GM23338 (cell line): ENCODE measurements at regions not wholly inside any gene's neighbourhood (a gene's known extent, or its start where the extent isn't known, plus 50 kb on each side); places are given as distances from the start of the nearest gene placed in this dataset.
A peak's percentile ranks its signal among the peaks of the same experiment; 100 is the strongest.

Experiments used
- ATAC-seq: fragments of 200-7000 bp; cut with Tn5 transposase; 3 replicates; pipeline ENCODE4 v1.9.1; 2020
- DNase-seq: peaks from one replicate; pipeline ENCODE4 v3.0.0-alpha.2; 2015; ENCODE audit warnings: low spot score
- H2AFZ ChIP-seq: fragments of 200-600 bp; sonication (generic); 2 replicates; pipeline ENCODE4 v1.8.0; 2016; ENCODE audit warnings: antibody characterized with exemption, mild to moderate bottlenecking, moderate library complexity
- H3F3A ChIP-seq: fragments of 200-600 bp; sonication (generic); replicated peaks from 2 replicates; pipeline ENCODE4 v1.8.0; 2017; ENCODE audit warnings: antibody characterized with exemption, mixed run types, low read depth
- H3K27ac ChIP-seq: fragments of 200-600 bp; sonication (generic); 2 replicates; pipeline ENCODE4 v1.6.1; 2016; ENCODE audit warnings: low read depth
- H3K27me3 ChIP-seq: fragments of 200-600 bp; sonication (generic); 2 replicates; pipeline ENCODE4 v1.8.0; 2016; ENCODE audit warnings: mild to moderate bottlenecking, mixed run types, moderate library complexity; ENCODE audit not compliant: insufficient read depth
- H3K36me3 ChIP-seq: fragments of 200-600 bp; sonication (generic); 2 replicates; pipeline ENCODE4 v1.8.0; 2016; ENCODE audit warnings: mild to moderate bottlenecking; ENCODE audit not compliant: insufficient read depth
- H3K4me1 ChIP-seq: fragments of 200-600 bp; sonication (generic); 2 replicates; pipeline ENCODE4 v1.8.0; 2016; ENCODE audit warnings: mild to moderate bottlenecking, moderate library complexity; ENCODE audit not compliant: insufficient read depth
- H3K4me2 ChIP-seq: fragments of 200-600 bp; sonication (generic); 2 replicates; pipeline ENCODE4 v1.7.1; 2017; ENCODE audit warnings: mixed run types
- H3K4me3 ChIP-seq: fragments of 200-600 bp; sonication (generic); 2 replicates; pipeline ENCODE4 v1.6.1; 2016; ENCODE audit warnings: mixed run types
- H3K79me2 ChIP-seq: fragments of 200-600 bp; sonication (generic); replicated peaks from 2 replicates; pipeline ENCODE4 v1.8.0; 2017; ENCODE audit warnings: mild to moderate bottlenecking; ENCODE audit not compliant: insufficient read depth
- H3K9me2 ChIP-seq: fragments of 200-600 bp; sonication (generic); 2 replicates; pipeline ENCODE4 v1.8.0; 2017; ENCODE audit not compliant: insufficient read depth
- H4K20me1 ChIP-seq: fragments of 200-600 bp; sonication (generic); replicated peaks from 2 replicates; pipeline ENCODE4 v1.8.0; 2017; ENCODE audit warnings: mild to moderate bottlenecking; ENCODE audit not compliant: insufficient read depth
- H3K27ac Mint-ChIP-seq: 2 replicates; pipeline ENCODE4 v1.8.0; 2020; ENCODE audit warnings: inconsistent platforms, mild to moderate bottlenecking, moderate library complexity, mixed read lengths
- H3K27me3 Mint-ChIP-seq: 3 replicates; pipeline ENCODE4 v1.8.0; 2022; ENCODE audit warnings: low read depth, mild to moderate bottlenecking, moderate library complexity, mixed read lengths, inconsistent platforms; ENCODE audit not compliant: insufficient read depth, poor library complexity
- H3K36me3 Mint-ChIP-seq: 3 replicates; pipeline ENCODE4 v1.8.0; 2021; ENCODE audit warnings: low read depth, mild to moderate bottlenecking, inconsistent platforms, moderate library complexity, mixed read lengths
- H3K4me1 Mint-ChIP-seq: 3 replicates; pipeline ENCODE4 v1.8.0; 2020; ENCODE audit warnings: mild to moderate bottlenecking, inconsistent platforms, mixed read lengths
- H3K4me3 Mint-ChIP-seq: 3 replicates; pipeline ENCODE4 v1.8.0; 2021; ENCODE audit warnings: moderate library complexity, mild to moderate bottlenecking, inconsistent platforms, mixed read lengths
- H3K9me3 Mint-ChIP-seq: 3 replicates; pipeline ENCODE4 v1.8.0; 2020; ENCODE audit warnings: moderate library complexity, mild to moderate bottlenecking, inconsistent platforms, mixed read lengths
- CREB1 ChIP-seq: fragments of 250-450 bp; sonication (Bioruptor Pico); IDR thresholded peaks from 2 replicates; pipeline ENCODE4 v1.5.0; 2020; ENCODE audit warnings: low read depth, mild to moderate bottlenecking, moderate library complexity
- EZH2phosphoT487 ChIP-seq: fragments of 200-600 bp; sonication (generic); IDR thresholded peaks from one replicate; pipeline ENCODE4 v1.8.1; 2018; ENCODE audit warnings: antibody characterized with exemption; ENCODE audit not compliant: unreplicated experiment
- JUNB ChIP-seq: IDR thresholded peaks from one replicate; pipeline ENCODE4 v1.6.1; 2016; ENCODE audit warnings: antibody characterized with exemption; ENCODE audit not compliant: unreplicated experiment
- NANOG ChIP-seq: IDR thresholded peaks from 2 replicates; pipeline ENCODE4 v1.6.1; 2016; ENCODE audit warnings: antibody characterized with exemption, borderline replicate concordance
- TF ChIP-seq, protein P1 (sequence below): IDR thresholded peaks from one replicate; pipeline ENCODE4 v1.6.1; 2018; ENCODE audit warnings: antibody characterized with exemption; ENCODE audit not compliant: unreplicated experiment
- TF ChIP-seq, protein P2 (sequence below), 2 experiments: fragments of 200-600 bp in 1 of 2; sonication (generic) in 1 of 2; conservative IDR thresholded peaks; 2 replicates each; pipeline versions ENCODE4 v1.5.1 to v1.6.1; 2016 to 2017; ENCODE audit warnings: antibody characterized with exemption in 2 of 2, low read depth in 2 of 2, mild to moderate bottlenecking in 2 of 2, moderate library complexity in 1 of 2

DNA sequence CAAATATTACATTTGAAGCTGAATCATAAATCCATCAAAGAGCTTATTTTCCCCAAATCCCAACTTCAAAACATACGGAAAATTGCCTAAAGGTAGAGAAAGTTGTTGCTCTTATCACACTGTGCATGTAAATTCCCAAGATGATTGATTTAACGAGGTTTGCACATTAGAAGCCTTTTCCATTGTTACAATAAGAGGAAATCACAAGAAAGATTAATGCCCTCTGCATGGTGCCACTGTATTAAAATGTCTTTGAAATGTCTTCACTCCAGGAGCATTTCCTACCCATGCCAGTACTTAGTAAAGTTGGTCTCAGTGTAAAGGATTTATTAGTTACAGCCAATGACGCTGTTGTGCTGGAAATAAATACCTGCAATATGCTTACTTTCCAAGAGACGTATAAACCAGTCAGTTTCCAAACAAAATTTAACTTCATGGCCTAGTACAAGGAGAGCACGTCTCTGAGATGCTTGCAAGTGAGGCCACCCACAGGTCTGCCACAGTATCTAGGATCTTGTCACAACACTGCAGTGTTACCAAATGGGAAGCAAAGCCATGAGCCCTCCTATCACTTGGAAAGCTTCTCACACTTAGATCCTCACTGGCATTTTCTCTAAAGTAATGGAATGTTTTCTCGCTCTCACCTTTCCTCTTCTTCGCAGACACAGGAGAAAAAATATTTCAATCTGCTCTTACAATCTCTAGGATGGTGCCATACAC is 112.4 kb downstream of the CETN3 start:
- Histone ChIP-seq H4K20me1 (no peaks in the 10 kb centered on the region), H3F3A (no peaks in the 10 kb centered on the region), H3K36me3 (no peaks in the 10 kb centered on the region), H3K4me3 (no peak overlapping the region), H3K9me2 (peaks cover 8% of the 10 kb centered on the region; the same call in 1 of the 2 replicates), H2AFZ (no peak overlapping the region), H3K4me1 (peaks cover 31% of the 10 kb centered on the region), H3K4me2 (peak overlapping the region; percentile 62), H3K27me3 (no peaks in the 10 kb centered on the region), H3K27ac (no peak overlapping the region), H3K79me2 (no peaks in the 10 kb centered on the region)
- peak; percentile 91 for ATAC-seq
- no peaks in the 10 kb centered on the region for H3K36me3 Mint-ChIP-seq
- H3K27me3 Mint-ChIP-seq = no peaks in the 10 kb centered on the region
- TF ChIP-seq NANOG (peak; percentile 59; the same call in 1 of the 2 replicates), EZH2phosphoT487 (no peak)
- no peak overlapping the region for H3K27ac Mint-ChIP-seq
- no peaks in the 10 kb centered on the region for H3K9me3 Mint-ChIP-seq
- H3K4me3 Mint-ChIP-seq = no peak overlapping the region
- DNase-seq = peak; percentile 56
- peaks cover 40% of the 10 kb centered on the region for H3K4me1 Mint-ChIP-seq

DNA sequence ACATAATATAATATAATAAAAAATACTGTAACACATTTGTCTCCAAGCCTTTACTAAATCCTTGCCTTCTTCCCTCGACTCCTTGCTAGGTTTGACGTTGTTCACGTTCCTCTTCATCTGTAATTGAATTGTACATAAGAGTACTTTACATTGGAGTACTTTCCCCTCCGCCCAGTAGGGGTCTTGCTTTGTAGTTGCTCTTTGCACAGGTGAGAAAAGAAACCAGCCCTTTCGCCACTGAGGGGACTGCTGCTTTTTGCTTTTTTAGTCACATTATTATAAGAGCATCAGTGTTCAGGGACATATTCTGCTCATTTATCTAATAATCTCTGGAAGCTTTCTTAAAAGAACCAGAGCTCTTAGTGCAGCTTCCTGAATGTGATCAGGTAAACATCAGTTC is 115.0 kb downstream of the CETN3 start:
- Mint-ChIP-seq H3K27me3 (no peaks in the 10 kb centered on the region), H3K36me3 (no peaks in the 10 kb centered on the region), H3K27ac (no peak overlapping the region), H3K4me3 (no peak overlapping the region), H3K4me1 (peaks cover 49% of the 10 kb centered on the region), H3K9me3 (no peaks in the 10 kb centered on the region)
- H3K27me3 ChIP-seq = no peaks in the 10 kb centered on the region
- no peaks in the 10 kb centered on the region for H3F3A ChIP-seq
- H4K20me1 ChIP-seq = no peaks in the 10 kb centered on the region
- no peak overlapping the region for H3K27ac ChIP-seq
- H2AFZ ChIP-seq = no peak overlapping the region
- 0 out of 2 replicates have a peak overlapping the region, but pooled peaks have one; percentile 1 for H3K4me2 ChIP-seq
- no peaks in the 10 kb centered on the region for H3K79me2 ChIP-seq
- H3K4me3 ChIP-seq = no peak overlapping the region
- peaks cover 37% of the 10 kb centered on the region for H3K4me1 ChIP-seq
- ATAC-seq (0 out of 3 replicates have a peak, but pooled peaks have one; percentile 16), DNase-seq (peak; percentile 68)
- H3K9me2 ChIP-seq = peaks cover 4% of the 10 kb centered on the region; the same call in 1 of the 2 replicates
- H3K36me3 ChIP-seq = no peaks in the 10 kb centered on the region
- TF ChIP-seq, protein P1, sequence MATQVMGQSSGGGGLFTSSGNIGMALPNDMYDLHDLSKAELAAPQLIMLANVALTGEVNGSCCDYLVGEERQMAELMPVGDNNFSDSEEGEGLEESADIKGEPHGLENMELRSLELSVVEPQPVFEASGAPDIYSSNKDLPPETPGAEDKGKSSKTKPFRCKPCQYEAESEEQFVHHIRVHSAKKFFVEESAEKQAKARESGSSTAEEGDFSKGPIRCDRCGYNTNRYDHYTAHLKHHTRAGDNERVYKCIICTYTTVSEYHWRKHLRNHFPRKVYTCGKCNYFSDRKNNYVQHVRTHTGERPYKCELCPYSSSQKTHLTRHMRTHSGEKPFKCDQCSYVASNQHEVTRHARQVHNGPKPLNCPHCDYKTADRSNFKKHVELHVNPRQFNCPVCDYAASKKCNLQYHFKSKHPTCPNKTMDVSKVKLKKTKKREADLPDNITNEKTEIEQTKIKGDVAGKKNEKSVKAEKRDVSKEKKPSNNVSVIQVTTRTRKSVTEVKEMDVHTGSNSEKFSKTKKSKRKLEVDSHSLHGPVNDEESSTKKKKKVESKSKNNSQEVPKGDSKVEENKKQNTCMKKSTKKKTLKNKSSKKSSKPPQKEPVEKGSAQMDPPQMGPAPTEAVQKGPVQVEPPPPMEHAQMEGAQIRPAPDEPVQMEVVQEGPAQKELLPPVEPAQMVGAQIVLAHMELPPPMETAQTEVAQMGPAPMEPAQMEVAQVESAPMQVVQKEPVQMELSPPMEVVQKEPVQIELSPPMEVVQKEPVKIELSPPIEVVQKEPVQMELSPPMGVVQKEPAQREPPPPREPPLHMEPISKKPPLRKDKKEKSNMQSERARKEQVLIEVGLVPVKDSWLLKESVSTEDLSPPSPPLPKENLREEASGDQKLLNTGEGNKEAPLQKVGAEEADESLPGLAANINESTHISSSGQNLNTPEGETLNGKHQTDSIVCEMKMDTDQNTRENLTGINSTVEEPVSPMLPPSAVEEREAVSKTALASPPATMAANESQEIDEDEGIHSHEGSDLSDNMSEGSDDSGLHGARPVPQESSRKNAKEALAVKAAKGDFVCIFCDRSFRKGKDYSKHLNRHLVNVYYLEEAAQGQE = no peak
- TF ChIP-seq, protein P2, sequence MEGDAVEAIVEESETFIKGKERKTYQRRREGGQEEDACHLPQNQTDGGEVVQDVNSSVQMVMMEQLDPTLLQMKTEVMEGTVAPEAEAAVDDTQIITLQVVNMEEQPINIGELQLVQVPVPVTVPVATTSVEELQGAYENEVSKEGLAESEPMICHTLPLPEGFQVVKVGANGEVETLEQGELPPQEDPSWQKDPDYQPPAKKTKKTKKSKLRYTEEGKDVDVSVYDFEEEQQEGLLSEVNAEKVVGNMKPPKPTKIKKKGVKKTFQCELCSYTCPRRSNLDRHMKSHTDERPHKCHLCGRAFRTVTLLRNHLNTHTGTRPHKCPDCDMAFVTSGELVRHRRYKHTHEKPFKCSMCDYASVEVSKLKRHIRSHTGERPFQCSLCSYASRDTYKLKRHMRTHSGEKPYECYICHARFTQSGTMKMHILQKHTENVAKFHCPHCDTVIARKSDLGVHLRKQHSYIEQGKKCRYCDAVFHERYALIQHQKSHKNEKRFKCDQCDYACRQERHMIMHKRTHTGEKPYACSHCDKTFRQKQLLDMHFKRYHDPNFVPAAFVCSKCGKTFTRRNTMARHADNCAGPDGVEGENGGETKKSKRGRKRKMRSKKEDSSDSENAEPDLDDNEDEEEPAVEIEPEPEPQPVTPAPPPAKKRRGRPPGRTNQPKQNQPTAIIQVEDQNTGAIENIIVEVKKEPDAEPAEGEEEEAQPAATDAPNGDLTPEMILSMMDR (conservative IDR thresholded peaks at IDR 0.05; ENCODE audit: low read depth in 2 of 2) = peak; percentile 24 to 41; a peak in 3 of 4 replicates
- TF ChIP-seq CREB1 (CRISPR knock-in tag) (no peak), JUNB (no peak)
